BLaER1 treated with 17β-estradiol and CSF1 and Interleukin-3, amounts not matched to agents 10 nM and 100 nM (cell line): ENCODE measurements at regions not wholly inside any gene's neighbourhood (a gene's known extent, or its start where the extent isn't known, plus 50 kb on each side); places are given as distances from the start of the nearest gene placed in this dataset.

ENCODE experiments used
- H3K27ac ChIP-seq, 11 experiments: shearing (Covaris generic); formaldehyde crosslinking; 2 replicates each; pipeline ENCODE4 v1.8.1; 2022
- H3K27me3 ChIP-seq, 11 experiments: shearing (Covaris generic); formaldehyde crosslinking; 2 replicates each; pipeline ENCODE4 v1.8.1; 2022
- H3K36me3 ChIP-seq, 11 experiments: shearing (Covaris generic); formaldehyde crosslinking; 2 replicates each; pipeline ENCODE4 v1.8.1; 2022
- H3K4me1 ChIP-seq, 10 experiments: shearing (Covaris generic); formaldehyde crosslinking; 2 replicates each; pipeline ENCODE4 v1.8.1; 2022
- H3K4me2 ChIP-seq, 11 experiments: shearing (Covaris generic); formaldehyde crosslinking; 2 replicates each; pipeline ENCODE4 v1.8.1; 2022
- H3K4me3 ChIP-seq, 10 experiments: shearing (Covaris generic); formaldehyde crosslinking; 2 replicates each; pipeline ENCODE4 v1.8.1; 2022
- H3K9ac ChIP-seq, 11 experiments: shearing (Covaris generic); formaldehyde crosslinking; 2 replicates each; pipeline ENCODE4 v1.8.1; 2022
- H3K9me3 ChIP-seq, 11 experiments: shearing (Covaris generic); formaldehyde crosslinking; replicated peaks in 1 of 11; 2 replicates each; pipeline ENCODE4 v1.8.1; 2022
- H4K20me1 ChIP-seq, 11 experiments: shearing (Covaris generic); formaldehyde crosslinking; 2 replicates each; pipeline ENCODE4 v1.8.1; 2022
- Cebpa-rat ChIP-seq, 11 experiments: shearing (Covaris generic); IDR thresholded peaks; 2 replicates each; pipeline ENCODE4 v1.8.1; 2022

DNA sequence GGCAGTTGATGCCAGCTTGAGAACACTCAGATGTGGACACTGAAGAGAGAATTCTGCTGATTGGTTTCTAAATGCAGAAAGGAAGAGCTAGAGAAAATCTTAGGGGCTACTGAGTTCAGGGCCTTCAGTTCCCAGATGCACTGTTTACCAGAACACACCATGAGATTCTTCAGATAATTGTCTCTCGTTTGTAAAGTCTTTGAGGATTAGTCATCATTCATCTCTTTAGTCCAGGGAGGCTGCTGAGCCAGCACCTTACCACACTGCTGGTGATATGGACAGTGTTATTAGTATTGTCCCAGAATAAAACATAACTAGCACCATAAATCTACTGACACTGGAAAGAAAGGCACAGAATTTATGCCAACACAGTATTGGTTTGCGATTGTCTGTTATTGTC lies 690.8 kb upstream of the CELF4 start:
- Histone ChIP-seq H3K4me3 (no peak overlapping the region), H3K9ac (no peak overlapping the region), H3K4me1 (peaks cover 0 to 12% (median 7%) of the 10 kb centered on the region in 10 experiments; a peak in 13 of 20 replicates), H3K36me3 (no peaks in the 10 kb centered on the region), H3K27ac (no peak overlapping the region), H3K27me3 (no peaks in the 10 kb centered on the region), H4K20me1 (no peaks in the 10 kb centered on the region), H3K9me3 (no peaks in the 10 kb centered on the region), H3K4me2 (no peak overlapping the region)
- no peak for TF ChIP-seq Cebpa-rat (IDR thresholded peaks at IDR 0.05)

DNA sequence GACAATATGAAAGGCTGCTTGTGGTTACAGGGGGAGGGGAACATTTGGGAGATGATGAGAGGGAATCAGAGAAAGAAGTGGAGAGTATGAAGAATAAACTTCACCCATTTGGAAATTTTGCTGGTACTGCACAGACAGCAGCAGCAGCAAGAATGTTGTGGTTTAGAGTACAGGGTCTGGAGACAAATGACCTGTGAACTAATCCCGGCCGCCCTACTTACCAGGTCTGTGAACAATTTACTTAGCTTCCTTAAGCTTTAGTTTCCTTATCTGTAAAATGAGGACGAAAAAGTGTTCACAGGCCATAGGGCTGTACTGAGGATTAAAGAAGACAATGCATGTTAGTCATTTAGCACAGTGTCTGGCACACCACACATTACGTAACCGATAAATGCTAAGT lies 685.4 kb upstream of the CELF4 start:
- no peaks in the 10 kb centered on the region for H3K27me3 ChIP-seq
- no peaks in the 10 kb centered on the region for H3K36me3 ChIP-seq
- TF ChIP-seq Cebpa-rat (IDR thresholded peaks at IDR 0.05) = no peak
- no peak overlapping the region for H3K4me2 ChIP-seq
- H3K4me1 ChIP-seq = no peaks in the 10 kb centered on the region
- no peak overlapping the region for H3K9ac ChIP-seq
- H3K9me3 ChIP-seq = peaks cover 5 to 8% (median 6%) of the 10 kb centered on the region in 11 experiments; a peak in 14 of 22 replicates
- no peaks in the 10 kb centered on the region for H4K20me1 ChIP-seq
- H3K4me3 ChIP-seq = no peak overlapping the region
- no peak overlapping the region for H3K27ac ChIP-seq

DNA sequence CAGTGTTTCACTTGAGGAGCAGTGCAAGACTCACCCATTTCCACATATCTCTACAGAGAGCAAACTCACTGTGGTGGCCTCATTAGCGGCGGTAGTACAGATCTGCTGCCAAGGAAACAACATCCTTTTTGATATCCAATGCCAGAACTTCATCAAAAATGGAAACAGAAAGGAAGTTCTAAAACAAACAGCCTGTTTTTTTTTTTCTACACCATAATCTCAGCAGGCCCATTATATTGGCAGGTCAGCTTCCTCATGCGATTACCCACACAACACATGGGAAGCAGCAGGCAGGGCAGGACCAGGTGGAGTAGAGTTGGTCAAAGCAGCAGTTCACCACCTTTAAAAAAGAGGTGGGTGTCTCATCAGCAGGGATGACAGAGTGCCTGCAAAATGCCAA lies 678.9 kb upstream of the CELF4 start:
- no peak overlapping the region for H3K9ac ChIP-seq
- no peak overlapping the region for H3K4me2 ChIP-seq
- no peaks in the 10 kb centered on the region for H4K20me1 ChIP-seq
- no peaks in the 10 kb centered on the region for H3K36me3 ChIP-seq
- TF ChIP-seq Cebpa-rat (IDR thresholded peaks at IDR 0.05) = no peak
- no peak overlapping the region for H3K4me3 ChIP-seq
- no peaks in the 10 kb centered on the region for H3K27me3 ChIP-seq
- no peaks in the 10 kb centered on the region for H3K4me1 ChIP-seq
- no peak overlapping the region for H3K27ac ChIP-seq
- peaks cover 6 to 14% (median 7%) of the 10 kb centered on the region in 11 experiments; a peak in 14 of 22 replicates for H3K9me3 ChIP-seq

DNA sequence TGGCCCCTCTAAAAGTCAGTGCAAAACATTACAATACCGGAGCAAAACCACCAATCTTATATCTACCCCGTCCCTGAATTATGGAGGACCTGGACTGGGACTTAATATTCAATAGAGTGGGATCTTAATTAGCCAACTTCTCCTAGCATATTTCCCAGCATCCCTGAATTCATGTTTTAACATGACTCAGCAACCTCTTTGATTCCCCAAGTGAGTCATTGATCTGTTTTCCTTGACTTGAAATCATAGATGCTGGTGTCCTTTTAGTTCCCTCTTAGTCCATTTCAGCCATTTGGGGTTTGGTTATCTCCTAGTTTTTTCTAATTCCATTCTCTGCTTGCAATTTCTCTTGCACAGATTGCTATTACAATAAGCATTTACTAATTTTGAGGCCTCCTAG lies 677.7 kb upstream of the CELF4 start:
- peaks cover 6 to 14% (median 7%) of the 10 kb centered on the region in 11 experiments; a peak in 14 of 22 replicates for H3K9me3 ChIP-seq

DNA sequence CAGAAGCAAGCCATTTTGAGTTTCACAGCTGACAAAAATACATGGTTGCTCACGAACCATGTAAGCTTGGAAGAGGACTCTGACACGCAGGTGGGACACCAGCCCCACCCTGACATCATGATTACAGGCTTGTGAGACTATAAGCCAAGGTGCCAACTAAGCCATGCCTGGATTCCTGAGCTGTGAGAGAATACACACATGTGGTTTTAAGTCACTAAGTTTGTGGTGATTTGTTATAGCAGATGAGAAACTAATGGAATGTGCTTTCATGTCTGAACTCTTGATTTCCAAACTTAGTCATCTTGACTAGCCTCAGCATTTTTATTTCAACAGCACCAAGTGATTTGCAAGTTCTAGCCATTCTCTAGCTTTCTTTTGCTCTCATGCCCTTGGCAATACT lies 676.1 kb upstream of the CELF4 start:
- Histone ChIP-seq H3K4me1 (no peaks in the 10 kb centered on the region), H3K27me3 (no peaks in the 10 kb centered on the region), H3K4me2 (no peak overlapping the region), H3K4me3 (no peak overlapping the region), H3K9ac (no peak overlapping the region), H3K27ac (no peak overlapping the region), H3K9me3 (peaks cover 6 to 14% (median 7%) of the 10 kb centered on the region in 11 experiments; a peak in 15 of 22 replicates), H3K36me3 (no peaks in the 10 kb centered on the region), H4K20me1 (no peaks in the 10 kb centered on the region)
- no peak for TF ChIP-seq Cebpa-rat (IDR thresholded peaks at IDR 0.05)

More for the DNA sequence above, 677.7 kb upstream of the CELF4 start:
- H4K20me1 ChIP-seq = no peaks in the 10 kb centered on the region
- H3K27ac ChIP-seq = no peak overlapping the region
- H3K4me1 ChIP-seq = no peaks in the 10 kb centered on the region
- H3K9ac ChIP-seq = no peak overlapping the region
- H3K36me3 ChIP-seq = no peaks in the 10 kb centered on the region
- no peak for TF ChIP-seq Cebpa-rat (IDR thresholded peaks at IDR 0.05)
- H3K4me3 ChIP-seq = no peak overlapping the region
- H3K27me3 ChIP-seq = no peaks in the 10 kb centered on the region
- H3K4me2 ChIP-seq = no peak overlapping the region

DNA sequence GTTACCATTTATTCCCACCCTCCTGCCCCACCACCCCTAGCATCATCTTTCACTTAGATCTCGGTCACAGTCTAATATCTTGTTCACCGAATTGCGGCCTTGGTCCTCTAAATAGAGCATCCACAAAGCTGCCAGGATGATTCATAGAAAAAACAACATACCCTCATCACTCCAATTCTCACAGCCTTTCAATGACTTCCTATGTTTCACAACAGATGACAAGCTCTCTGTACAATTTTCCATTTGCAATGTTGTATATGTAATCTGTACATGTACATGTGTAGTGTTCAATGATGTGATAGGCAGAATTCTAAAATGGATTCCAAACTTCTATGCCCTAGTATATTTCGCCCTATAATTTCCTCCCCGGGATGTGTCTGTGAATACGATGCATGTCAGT lies 675.6 kb upstream of the CELF4 start:
- Histone ChIP-seq H3K4me2 (no peak overlapping the region), H3K27me3 (no peaks in the 10 kb centered on the region), H4K20me1 (no peaks in the 10 kb centered on the region), H3K9me3 (peaks cover 1 to 10% (median 3%) of the 10 kb centered on the region in 11 experiments; a peak in 14 of 22 replicates), H3K9ac (no peak overlapping the region), H3K27ac (no peak overlapping the region), H3K36me3 (no peaks in the 10 kb centered on the region), H3K4me1 (no peaks in the 10 kb centered on the region), H3K4me3 (no peak overlapping the region)
- TF ChIP-seq Cebpa-rat (IDR thresholded peaks at IDR 0.05) = no peak

DNA sequence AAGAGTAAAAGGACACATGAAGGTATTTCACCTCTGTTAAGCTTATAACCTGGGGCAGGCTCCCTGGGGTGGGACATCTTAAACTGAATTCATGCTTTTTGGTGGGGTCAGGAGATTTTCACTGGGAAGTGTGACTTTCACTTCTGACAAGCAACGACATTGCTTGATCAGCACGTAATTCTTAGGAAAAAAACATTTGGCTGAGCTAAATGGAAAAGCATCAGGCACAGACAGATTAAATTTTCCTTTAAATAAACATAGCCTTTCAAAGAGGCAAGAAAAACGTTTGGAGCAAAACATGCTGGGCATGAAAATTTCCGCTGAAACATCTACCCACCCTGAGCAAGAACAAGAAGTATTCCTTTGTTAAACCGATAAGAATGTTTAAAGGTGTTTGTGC lies 674.0 kb upstream of the CELF4 start:
- Histone ChIP-seq H3K4me3 (no peak overlapping the region), H3K27me3 (no peaks in the 10 kb centered on the region), H3K4me1 (no peaks in the 10 kb centered on the region), H3K36me3 (no peaks in the 10 kb centered on the region), H3K27ac (no peak overlapping the region), H3K9me3 (no peaks in the 10 kb centered on the region; a peak in 2 of 22 replicates), H4K20me1 (no peaks in the 10 kb centered on the region), H3K4me2 (no peak overlapping the region), H3K9ac (no peak overlapping the region)
- no peak for TF ChIP-seq Cebpa-rat (IDR thresholded peaks at IDR 0.05)

DNA sequence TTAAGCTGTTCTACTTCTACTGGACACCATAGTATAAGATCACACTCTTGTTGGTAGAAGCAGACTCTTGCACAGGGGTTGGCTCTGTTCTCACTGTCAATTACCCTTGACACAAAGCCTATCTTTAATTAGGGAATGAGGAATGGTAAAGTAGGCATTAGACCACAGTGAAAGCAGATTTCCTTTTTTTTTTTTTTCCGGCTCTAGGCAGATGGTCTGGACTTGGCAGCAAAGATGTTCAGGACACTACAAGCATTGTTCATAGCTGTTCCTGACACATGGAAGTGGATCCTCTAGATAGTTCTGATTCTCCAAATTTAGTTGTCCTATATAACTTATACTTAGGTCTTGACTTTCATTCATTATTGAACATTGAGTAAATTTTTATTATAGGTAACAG lies 672.2 kb upstream of the CELF4 start:
- H3K4me1 ChIP-seq = no peaks in the 10 kb centered on the region
- H3K27ac ChIP-seq = no peak overlapping the region
- no peaks in the 10 kb centered on the region for H3K36me3 ChIP-seq
- H3K9me3 ChIP-seq = no peaks in the 10 kb centered on the region; a peak in 1 of 22 replicates
- H4K20me1 ChIP-seq = no peaks in the 10 kb centered on the region
- H3K9ac ChIP-seq = no peak overlapping the region
- no peaks in the 10 kb centered on the region for H3K27me3 ChIP-seq
- TF ChIP-seq Cebpa-rat (IDR thresholded peaks at IDR 0.05) = no peak
- no peak overlapping the region for H3K4me2 ChIP-seq
- no peak overlapping the region for H3K4me3 ChIP-seq

DNA sequence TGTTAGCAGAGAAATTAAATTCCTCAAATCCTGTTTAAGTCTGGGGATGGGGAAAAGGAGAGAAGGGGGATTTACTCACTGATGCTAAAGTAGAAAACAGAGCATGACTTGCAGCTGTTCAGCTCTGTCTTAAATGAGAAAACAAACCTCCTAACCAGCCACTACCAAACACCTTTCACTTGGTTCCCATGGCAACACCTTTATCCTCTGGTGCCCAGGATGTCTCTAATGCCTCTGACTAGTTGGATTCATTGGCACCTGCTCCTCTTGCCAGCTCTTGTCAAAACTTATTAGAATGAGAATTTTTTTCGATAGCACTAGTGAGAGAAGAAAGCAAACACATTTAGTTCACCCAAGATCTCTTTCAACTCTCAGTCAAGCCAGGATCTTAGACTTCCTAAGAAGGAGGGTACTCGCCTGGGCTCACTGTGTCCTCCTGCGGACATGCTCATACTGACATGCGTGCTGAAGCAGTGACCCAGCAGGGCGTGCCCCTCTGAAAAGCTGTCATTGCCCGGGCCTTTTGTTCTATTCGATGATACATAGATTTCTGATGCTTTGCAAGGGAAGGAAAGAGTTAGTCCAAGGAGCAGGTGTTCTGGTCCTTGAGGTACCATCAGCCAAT lies 656.0 kb upstream of the CELF4 start:
- H3K9me3 ChIP-seq = no peaks in the 10 kb centered on the region; a peak in 1 of 22 replicates

DNA sequence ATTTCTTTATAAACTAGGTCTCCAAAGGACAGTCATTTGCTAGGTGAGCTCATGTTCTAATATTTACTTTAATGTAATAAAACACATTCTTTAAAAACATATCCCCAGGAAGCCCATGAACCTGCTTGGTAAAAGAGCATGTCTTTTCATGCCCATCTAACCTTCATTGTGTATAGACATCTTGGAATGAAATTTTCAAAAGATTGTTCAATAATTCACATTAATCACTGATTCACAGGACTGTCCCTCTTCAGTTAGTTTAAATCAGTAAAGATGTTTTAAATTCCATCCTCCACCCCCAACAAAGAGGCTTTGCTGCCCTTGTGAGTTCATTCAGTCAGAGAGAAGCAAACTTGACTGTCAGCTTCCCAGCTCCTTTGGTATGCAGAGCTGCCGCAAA lies 633.4 kb upstream of the CELF4 start:
- no peak overlapping the region for H3K4me3 ChIP-seq
- H3K9ac ChIP-seq = no peak overlapping the region
- no peak overlapping the region for H3K4me2 ChIP-seq
- H3K27me3 ChIP-seq = no peaks in the 10 kb centered on the region
- no peaks in the 10 kb centered on the region for H3K36me3 ChIP-seq
- TF ChIP-seq Cebpa-rat (IDR thresholded peaks at IDR 0.05) = no peak
- no peaks in the 10 kb centered on the region for H4K20me1 ChIP-seq
- H3K9me3 ChIP-seq = no peaks in the 10 kb centered on the region
- no peaks in the 10 kb centered on the region for H3K4me1 ChIP-seq
- no peak overlapping the region for H3K27ac ChIP-seq

More for the DNA sequence above, 656.0 kb upstream of the CELF4 start:
- Histone ChIP-seq H3K4me3 (no peak overlapping the region), H3K27me3 (no peaks in the 10 kb centered on the region), H3K4me1 (no peaks in the 10 kb centered on the region), H3K4me2 (no peak overlapping the region), H3K27ac (no peak overlapping the region), H3K36me3 (no peaks in the 10 kb centered on the region), H3K9ac (no peak overlapping the region), H4K20me1 (no peaks in the 10 kb centered on the region)
- no peak for TF ChIP-seq Cebpa-rat (IDR thresholded peaks at IDR 0.05)
